HG03571 (cell line): ENCODE measurements at regions not wholly inside any gene's neighbourhood (a gene's known extent, or its start where the extent isn't known, plus 50 kb on each side); places are given as distances from the start of the nearest gene placed in this dataset.

Experiments used
- ATAC-seq: cut with Tn5 transposase; IDR thresholded peaks from one replicate; pipeline ENCODE4 v1.9.1; 2021; ENCODE audit not compliant: unreplicated experiment

- no peak for ATAC-seq
These were observed 230.0 kb upstream of the LNX1 start for GRCh38 chr4:53821179-53821851.

- ATAC-seq: no peak
These were observed 226.8 kb upstream of the LNX1 start for GRCh38 chr4:53818104-53818503.

- no peak for ATAC-seq
These were observed 225.3 kb upstream of the LNX1 start for GRCh38 chr4:53816561-53816960.

GRCh38 chr4:53815281-53815680 lies 224.0 kb upstream of the LNX1 start:
- no peak for ATAC-seq

GRCh38 chr4:53813998-53814397 lies 222.7 kb upstream of the LNX1 start:
- no peak for ATAC-seq

- no peak for ATAC-seq
These were observed 219.4 kb upstream of the LNX1 start for GRCh38 chr4:53810643-53811042.

- ATAC-seq: no peak
These were observed 218.5 kb upstream of the LNX1 start for GRCh38 chr4:53809816-53810215.

GRCh38 chr4:53805291-53805690 lies 214.0 kb upstream of the LNX1 start:
- no peak for ATAC-seq

- ATAC-seq: no peak
These were observed 213.4 kb upstream of the LNX1 start for GRCh38 chr4:53804719-53805118.

- ATAC-seq: no peak
These were observed 211.2 kb upstream of the LNX1 start for GRCh38 chr4:53802500-53802899.

GRCh38 chr4:53801373-53801772 lies 210.1 kb upstream of the LNX1 start:
- no peak for ATAC-seq

- ATAC-seq: no peak
These were observed 209.5 kb upstream of the LNX1 start for GRCh38 chr4:53800741-53801140.

GRCh38 chr4:53793096-53793495 lies 201.8 kb upstream of the LNX1 start:
- no peak for ATAC-seq

GRCh38 chr4:53790286-53790685 lies 199.0 kb upstream of the LNX1 start:
- ATAC-seq: no peak

- ATAC-seq: no peak
These were observed 197.3 kb upstream of the LNX1 start for GRCh38 chr4:53788621-53789020.

GRCh38 chr4:53788011-53788410 lies 196.7 kb upstream of the LNX1 start:
- ATAC-seq: no peak

- ATAC-seq: no peak
These were observed 195.3 kb upstream of the LNX1 start for GRCh38 chr4:53786632-53787031.

- no peak for ATAC-seq
These were observed 194.7 kb upstream of the LNX1 start for GRCh38 chr4:53785996-53786395.

- ATAC-seq: no peak
These were observed 192.8 kb upstream of the LNX1 start for GRCh38 chr4:53784112-53784511.

- ATAC-seq: no peak
These were observed 192.0 kb upstream of the LNX1 start for GRCh38 chr4:53783208-53783859.

GRCh38 chr4:53782458-53782845 lies 191.2 kb upstream of the LNX1 start:
- no peak for ATAC-seq

GRCh38 chr4:53781629-53782457 lies 190.6 kb upstream of the LNX1 start:
- ATAC-seq: no peak
